Stimulated activated naive B cell treated with anti-CD40 and anti-IgM and Interleukin-4, amounts not matched to agents 10 μg/mL and 1 μg/mL and 100 μg/mL, for 72 hours (primary cell): ENCODE measurements at regions not wholly inside any gene's neighbourhood (a gene's known extent, or its start where the extent isn't known, plus 50 kb on each side); places are given as distances from the start of the nearest gene placed in this dataset.

Experiments used
- ATAC-seq, 2 donors: fragments of 150-1000 bp; cut with Tn5 transposase; replicated peaks; 2 replicates each; pipeline ENCODE4 v1.10.0; 2021; ENCODE audit warnings: moderate library complexity in 1 of 2
- DNase-seq: peaks from one replicate; pipeline ENCODE4 v3.0.0; 2021
- H3K27ac Mint-ChIP-seq: one replicate; pipeline ENCODE4 v1.8.0; 2022; ENCODE audit warnings: mild to moderate bottlenecking, mixed read lengths
- H3K27me3 Mint-ChIP-seq, 2 donors: one replicate each; pipeline ENCODE4 v1.8.0; 2022; ENCODE audit warnings: mixed read lengths in 2 of 2
- H3K36me3 Mint-ChIP-seq, 2 donors: one replicate each; pipeline ENCODE4 v1.8.0; 2022; ENCODE audit warnings: mixed read lengths in 2 of 2, mild to moderate bottlenecking in 1 of 2
- H3K4me1 Mint-ChIP-seq, 2 donors: one replicate each; pipeline ENCODE4 v1.8.0; 2022; ENCODE audit warnings: mixed read lengths in 2 of 2, mild to moderate bottlenecking in 1 of 2
- H3K4me3 Mint-ChIP-seq, 2 donors: one replicate each; pipeline ENCODE4 v1.8.0; 2022; ENCODE audit warnings: mild to moderate bottlenecking in 2 of 2, mixed read lengths in 2 of 2, moderate library complexity in 1 of 2
- H3K9me3 Mint-ChIP-seq, 2 donors: one replicate each; pipeline ENCODE4 v1.8.0; 2022; ENCODE audit warnings: mixed read lengths in 2 of 2, mild to moderate bottlenecking in 1 of 2

- ATAC-seq (no peak), DNase-seq (no peak)
- Mint-ChIP-seq H3K27me3 (no peaks in the 10 kb centered on the region), H3K9me3 (peaks cover 9 to 15% of the 10 kb centered on the region in 2 donors), H3K4me3 (no peak overlapping the region), H3K27ac (no peak overlapping the region), H3K4me1 (no peaks in the 10 kb centered on the region), H3K36me3 (no peaks in the 10 kb centered on the region)
Observed at GRCh38 chr10:20726381-20726780, 170.7 kb downstream of the NEBL start.

GRCh38 chr10:20714979-20715378 lies 182.1 kb downstream of the NEBL start:
- Mint-ChIP-seq H3K27me3 (no peaks in the 10 kb centered on the region), H3K27ac (no peak overlapping the region), H3K4me3 (no peak overlapping the region), H3K36me3 (no peaks in the 10 kb centered on the region), H3K4me1 (no peaks in the 10 kb centered on the region), H3K9me3 (peaks cover 7 to 8% of the 10 kb centered on the region in 2 donors)
- ATAC-seq: no peak
- no peak for DNase-seq

- DNase-seq (no peak), ATAC-seq (no peak)
- no peak overlapping the region for H3K4me3 Mint-ChIP-seq
- H3K4me1 Mint-ChIP-seq: no peaks in the 10 kb centered on the region
- no peak overlapping the region for H3K27ac Mint-ChIP-seq
- H3K27me3 Mint-ChIP-seq: no peaks in the 10 kb centered on the region
- H3K9me3 Mint-ChIP-seq: peaks cover 7 to 8% of the 10 kb centered on the region in 2 donors
- H3K36me3 Mint-ChIP-seq: no peaks in the 10 kb centered on the region
Observed at GRCh38 chr10:20714518-20714917, 182.6 kb downstream of the NEBL start.

- Mint-ChIP-seq H3K4me3 (no peak overlapping the region), H3K4me1 (no peaks in the 10 kb centered on the region), H3K36me3 (no peaks in the 10 kb centered on the region), H3K27ac (no peak overlapping the region), H3K9me3 (peaks cover 7 to 8% of the 10 kb centered on the region in 2 donors), H3K27me3 (no peaks in the 10 kb centered on the region)
- DNase-seq: no peak
- no peak for ATAC-seq
Observed at GRCh38 chr10:20713420-20713819, 183.7 kb downstream of the NEBL start.

GRCh38 chr10:20712774-20713173 lies 184.3 kb downstream of the NEBL start:
- Mint-ChIP-seq H3K4me3 (no peak overlapping the region), H3K4me1 (no peaks in the 10 kb centered on the region), H3K36me3 (no peaks in the 10 kb centered on the region), H3K27ac (no peak overlapping the region), H3K9me3 (peaks cover 7 to 8% of the 10 kb centered on the region in 2 donors), H3K27me3 (no peaks in the 10 kb centered on the region)
- ATAC-seq (no peak), DNase-seq (no peak)

- Mint-ChIP-seq H3K36me3 (no peaks in the 10 kb centered on the region), H3K27ac (no peak overlapping the region), H3K27me3 (no peaks in the 10 kb centered on the region), H3K4me1 (no peaks in the 10 kb centered on the region), H3K4me3 (no peak overlapping the region), H3K9me3 (peaks cover 3 to 6% of the 10 kb centered on the region in 2 donors)
- no peak for DNase-seq
- no peak for ATAC-seq
Observed at GRCh38 chr10:20709708-20710107, 187.4 kb downstream of the NEBL start.

GRCh38 chr10:20708305-20708704 lies 188.8 kb downstream of the NEBL start:
- DNase-seq (no peak), ATAC-seq (no peak)
- H3K27me3 Mint-ChIP-seq: no peaks in the 10 kb centered on the region
- no peak overlapping the region for H3K4me3 Mint-ChIP-seq
- peaks cover 3 to 4% of the 10 kb centered on the region in 2 donors for H3K9me3 Mint-ChIP-seq
- no peak overlapping the region for H3K27ac Mint-ChIP-seq
- no peaks in the 10 kb centered on the region for H3K4me1 Mint-ChIP-seq
- no peaks in the 10 kb centered on the region for H3K36me3 Mint-ChIP-seq

- Mint-ChIP-seq H3K27ac (no peak overlapping the region), H3K4me3 (no peak overlapping the region), H3K27me3 (no peaks in the 10 kb centered on the region), H3K36me3 (no peaks in the 10 kb centered on the region), H3K9me3 (peaks cover 3 to 6% of the 10 kb centered on the region in 2 donors), H3K4me1 (no peaks in the 10 kb centered on the region)
- no peak for ATAC-seq
- DNase-seq: no peak
Observed at GRCh38 chr10:20707251-20707650, 189.9 kb downstream of the NEBL start.

- DNase-seq (no peak), ATAC-seq (no peak)
- H3K27ac Mint-ChIP-seq: no peak overlapping the region
- H3K4me1 Mint-ChIP-seq: no peaks in the 10 kb centered on the region
- no peaks in the 10 kb centered on the region for H3K27me3 Mint-ChIP-seq
- H3K36me3 Mint-ChIP-seq: no peaks in the 10 kb centered on the region
- peaks cover 7 to 8% of the 10 kb centered on the region in 2 donors for H3K9me3 Mint-ChIP-seq
- H3K4me3 Mint-ChIP-seq: no peak overlapping the region
Observed at GRCh38 chr10:20698837-20699236, 198.3 kb downstream of the NEBL start.

GRCh38 chr10:20694296-20694695 lies 202.8 kb downstream of the NEBL start:
- no peaks in the 10 kb centered on the region for H3K4me1 Mint-ChIP-seq
- ATAC-seq (no peak), DNase-seq (no peak)
- H3K36me3 Mint-ChIP-seq: no peaks in the 10 kb centered on the region
- H3K9me3 Mint-ChIP-seq: peaks cover 4 to 8% of the 10 kb centered on the region in 2 donors
- no peak overlapping the region for H3K4me3 Mint-ChIP-seq
- H3K27ac Mint-ChIP-seq: no peak overlapping the region
- H3K27me3 Mint-ChIP-seq: no peaks in the 10 kb centered on the region

GRCh38 chr10:20688797-20689544 lies 208.1 kb downstream of the NEBL start:
- ATAC-seq (no peak), DNase-seq (no peak)
- no peaks in the 10 kb centered on the region for H3K36me3 Mint-ChIP-seq
- peaks cover 0 to 6% of the 10 kb centered on the region in 2 donors for H3K9me3 Mint-ChIP-seq
- H3K27ac Mint-ChIP-seq: no peak overlapping the region
- no peak overlapping the region for H3K4me3 Mint-ChIP-seq
- H3K4me1 Mint-ChIP-seq: no peaks in the 10 kb centered on the region
- no peaks in the 10 kb centered on the region for H3K27me3 Mint-ChIP-seq

- Mint-ChIP-seq H3K4me1 (no peaks in the 10 kb centered on the region), H3K27ac (no peak overlapping the region), H3K36me3 (no peaks in the 10 kb centered on the region), H3K27me3 (no peaks in the 10 kb centered on the region), H3K4me3 (no peak overlapping the region), H3K9me3 (peaks cover 0 to 9% of the 10 kb centered on the region in 2 donors)
- DNase-seq (no peak), ATAC-seq (no peak)
Observed at GRCh38 chr10:20686015-20686635, 211.0 kb downstream of the NEBL start.

- no peaks in the 10 kb centered on the region for H3K27me3 Mint-ChIP-seq
- H3K9me3 Mint-ChIP-seq: peaks cover 0 to 6% of the 10 kb centered on the region in 2 donors
- H3K36me3 Mint-ChIP-seq: no peaks in the 10 kb centered on the region
- no peaks in the 10 kb centered on the region for H3K4me1 Mint-ChIP-seq
- no peak for DNase-seq
- H3K27ac Mint-ChIP-seq: no peak overlapping the region
- no peak for ATAC-seq
- no peak overlapping the region for H3K4me3 Mint-ChIP-seq
Observed at GRCh38 chr10:20685462-20685861, 211.6 kb downstream of the NEBL start.

GRCh38 chr10:20683345-20683744 lies 213.8 kb downstream of the NEBL start:
- Mint-ChIP-seq H3K9me3 (peaks cover 0 to 8% of the 10 kb centered on the region in 2 donors), H3K27me3 (no peaks in the 10 kb centered on the region), H3K27ac (no peak overlapping the region), H3K36me3 (no peaks in the 10 kb centered on the region), H3K4me3 (no peak overlapping the region), H3K4me1 (no peaks in the 10 kb centered on the region)
- ATAC-seq (no peak), DNase-seq (no peak)

- H3K27ac Mint-ChIP-seq: no peak overlapping the region
- no peaks in the 10 kb centered on the region for H3K36me3 Mint-ChIP-seq
- H3K4me3 Mint-ChIP-seq: no peak overlapping the region
- H3K4me1 Mint-ChIP-seq: no peaks in the 10 kb centered on the region
- DNase-seq (no peak), ATAC-seq (no peak)
- peaks cover 0 to 6% of the 10 kb centered on the region in 2 donors for H3K9me3 Mint-ChIP-seq
- no peaks in the 10 kb centered on the region for H3K27me3 Mint-ChIP-seq
Observed at GRCh38 chr10:20682782-20683181, 214.3 kb downstream of the NEBL start.
